GM18909 (cell line): ENCODE measurements at regions not wholly inside any gene's neighbourhood (a gene's known extent, or its start where the extent isn't known, plus 50 kb on each side); places are given as distances from the start of the nearest gene placed in this dataset.

Experiments used
- ATAC-seq: cut with Tn5 transposase; IDR thresholded peaks from one replicate; pipeline ENCODE4 v1.9.1; 2021; ENCODE audit warnings: mild to moderate bottlenecking; ENCODE audit not compliant: unreplicated experiment, poor library complexity

DNA sequence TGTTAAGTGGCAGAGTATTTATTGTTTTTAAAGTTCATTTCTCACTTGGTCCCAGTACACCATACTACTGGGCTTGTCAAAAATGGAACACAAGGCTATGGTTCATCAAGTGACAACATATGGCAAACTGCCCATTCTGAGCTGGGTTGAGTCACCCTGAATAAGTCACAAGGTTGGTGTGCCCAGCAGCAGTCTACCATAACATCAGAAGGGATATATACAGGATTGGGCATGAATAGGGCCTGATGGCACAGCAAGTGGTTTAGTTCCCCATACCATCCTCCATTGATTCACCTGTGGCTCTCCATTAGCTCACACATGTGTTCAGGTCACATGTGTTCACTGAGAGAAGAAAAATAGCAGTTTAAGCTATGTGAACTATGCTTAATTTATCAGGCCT lies 249.8 kb upstream of the PRDM9 start:
- ATAC-seq, result no peak

DNA sequence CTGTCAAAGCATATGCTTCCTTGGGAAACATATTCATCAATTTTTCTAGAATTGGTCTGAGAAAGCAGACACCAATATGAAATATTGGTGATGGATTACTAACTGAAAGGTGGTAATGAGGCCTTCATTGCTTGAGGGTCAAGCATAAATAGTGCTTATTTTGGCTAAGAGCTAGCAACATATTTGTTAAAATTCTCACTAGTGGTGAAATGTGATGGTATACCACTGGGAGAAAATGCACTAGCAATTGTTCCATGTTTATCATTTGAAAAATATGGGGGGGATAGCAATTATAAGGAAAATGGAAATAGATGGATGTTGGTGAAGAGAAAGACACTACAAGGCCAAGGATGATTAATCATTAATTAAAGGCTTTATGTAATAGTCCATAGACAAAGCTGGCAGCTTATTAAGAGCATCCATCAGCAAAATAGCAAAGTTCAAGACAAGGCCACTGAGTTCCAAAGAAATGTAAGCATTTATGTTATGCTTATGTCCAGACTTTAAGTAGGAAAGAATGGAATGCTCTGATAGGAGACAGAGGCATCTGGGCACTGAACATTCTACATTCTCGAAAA lies 253.7 kb upstream of the PRDM9 start:
- ATAC-seq, result no peak

DNA sequence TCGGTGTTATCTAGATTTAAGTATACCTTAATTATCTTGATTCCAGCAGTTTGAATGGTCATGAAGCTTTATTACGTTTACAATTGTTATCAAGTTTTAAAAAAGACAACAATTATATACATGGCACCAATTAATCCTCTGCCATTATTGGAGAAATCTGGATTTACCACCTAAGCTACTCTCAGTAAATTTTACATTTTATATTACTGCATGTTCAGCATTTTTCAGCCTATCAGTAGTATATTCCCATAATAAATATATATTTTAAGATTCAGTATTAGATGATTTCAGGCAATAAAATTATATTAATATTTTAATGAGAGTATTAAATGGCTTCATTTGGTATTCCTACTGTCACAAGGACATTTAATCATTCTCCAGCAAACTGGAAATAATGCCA lies 264.5 kb upstream of the PRDM9 start:
- ATAC-seq, result no peak

DNA sequence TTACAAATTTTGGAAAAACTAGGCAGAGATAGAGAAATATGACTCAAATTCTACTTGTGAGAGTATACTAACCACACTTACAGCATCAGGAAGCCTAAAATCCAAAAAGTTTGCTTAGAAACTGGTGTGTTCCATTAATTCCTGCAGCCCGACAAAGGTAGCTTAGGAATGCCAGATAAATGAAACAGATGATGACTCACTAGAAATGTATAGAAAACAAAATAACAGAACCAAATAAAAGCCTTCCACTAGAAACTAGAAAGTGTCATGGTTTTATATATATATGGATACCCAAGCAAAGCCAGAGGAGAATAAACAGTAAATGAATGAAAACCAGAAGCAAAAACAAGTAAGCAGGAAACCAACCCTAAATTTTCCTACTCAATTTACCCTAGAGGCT lies 272.2 kb upstream of the PRDM9 start:
- ATAC-seq, result no peak

DNA sequence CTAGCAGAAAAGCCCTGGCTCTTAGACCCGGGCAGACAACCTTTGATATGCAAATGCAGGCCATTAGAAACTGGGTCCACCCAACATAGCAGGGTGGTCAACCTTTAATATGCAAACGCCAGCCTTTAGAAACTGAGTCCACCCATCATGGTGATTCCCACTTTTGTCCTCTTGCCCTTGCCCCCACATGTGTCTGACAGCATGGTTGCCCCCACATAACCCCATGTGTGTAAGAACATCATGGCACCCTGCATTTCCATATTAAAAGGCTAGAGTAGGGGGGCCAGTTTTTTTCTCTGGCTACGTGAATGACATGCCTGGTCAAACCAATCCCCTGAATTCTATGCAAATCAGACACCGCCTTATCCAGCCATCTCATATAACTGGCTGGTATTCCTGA lies 273.2 kb upstream of the PRDM9 start:
- no peak for ATAC-seq

DNA sequence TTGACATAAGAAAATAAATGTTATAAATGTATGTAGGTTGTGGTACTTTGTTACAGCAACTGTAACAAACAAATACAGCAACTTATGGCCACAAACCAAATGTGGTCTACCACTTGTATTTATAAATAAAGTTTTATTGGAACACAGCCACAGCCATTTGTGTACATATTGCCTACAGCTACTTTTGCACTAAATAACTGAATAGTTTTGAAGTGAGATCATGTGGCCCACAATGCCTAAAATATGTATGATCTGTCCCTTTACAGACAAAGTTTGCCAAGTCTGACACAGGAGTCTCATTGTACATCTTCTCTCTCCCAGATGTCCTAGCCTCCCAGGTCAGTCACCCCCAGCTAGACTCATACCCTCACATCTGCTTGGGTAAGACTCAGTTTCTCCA lies 283.6 kb upstream of the PRDM9 start:
- no peak for ATAC-seq

DNA sequence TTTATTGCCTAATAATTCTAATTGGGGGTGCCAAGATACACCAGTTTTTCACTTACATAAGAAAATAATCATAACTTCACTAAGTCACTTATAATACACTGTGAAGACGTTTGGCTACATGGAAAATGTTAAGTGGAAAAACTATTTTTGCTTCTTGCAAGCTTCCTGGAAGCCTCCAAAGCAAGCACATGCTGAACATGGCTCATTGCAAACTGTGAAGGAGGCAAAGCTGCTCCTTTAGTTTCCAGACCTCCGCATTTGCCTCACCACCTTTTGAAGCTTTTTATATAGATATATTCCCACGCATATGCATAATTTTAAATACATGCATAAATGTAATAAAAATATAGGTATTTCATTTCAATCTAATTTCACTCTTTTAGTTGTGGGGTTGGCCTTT lies 285.6 kb upstream of the PRDM9 start:
- ATAC-seq, result no peak

DNA sequence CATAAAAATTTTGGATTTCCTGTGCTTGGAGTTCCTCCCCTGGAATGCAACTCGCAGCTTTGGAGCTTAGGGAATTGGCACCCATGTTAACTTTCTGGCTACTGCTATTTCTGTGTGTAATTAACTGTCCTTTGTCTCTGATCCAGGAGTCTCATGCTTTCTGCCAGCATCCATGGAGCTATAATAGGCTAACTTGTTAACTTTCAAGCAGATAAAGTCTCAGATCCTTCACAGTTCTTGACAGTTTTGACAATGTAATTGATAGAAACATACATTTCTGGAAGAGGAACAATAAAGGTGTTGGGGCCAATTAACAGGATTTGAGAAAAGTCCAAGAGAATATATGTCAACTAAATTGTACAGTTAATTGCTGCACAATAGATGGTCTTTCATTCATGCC lies 290.2 kb upstream of the PRDM9 start:
- ATAC-seq, result no peak

DNA sequence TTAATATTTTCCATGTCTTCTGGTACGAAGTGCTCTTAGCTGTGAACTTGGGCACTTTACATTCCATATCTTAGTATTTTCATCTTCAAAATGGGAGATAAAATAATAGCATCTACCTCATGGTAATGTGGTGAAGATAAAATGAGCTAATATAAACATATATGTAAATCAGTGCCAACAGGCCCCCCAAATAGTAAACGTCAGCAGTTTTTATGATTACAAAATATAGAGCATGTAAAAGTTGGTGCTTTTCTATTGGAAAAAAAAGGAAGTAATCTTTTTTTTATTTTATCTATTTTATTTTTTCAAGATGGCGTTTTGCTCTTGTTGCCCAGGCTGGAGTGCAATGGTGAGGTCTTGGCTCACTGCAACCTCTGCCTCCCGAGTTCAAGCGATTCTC lies 291.1 kb upstream of the PRDM9 start:
- ATAC-seq, result no peak

DNA sequence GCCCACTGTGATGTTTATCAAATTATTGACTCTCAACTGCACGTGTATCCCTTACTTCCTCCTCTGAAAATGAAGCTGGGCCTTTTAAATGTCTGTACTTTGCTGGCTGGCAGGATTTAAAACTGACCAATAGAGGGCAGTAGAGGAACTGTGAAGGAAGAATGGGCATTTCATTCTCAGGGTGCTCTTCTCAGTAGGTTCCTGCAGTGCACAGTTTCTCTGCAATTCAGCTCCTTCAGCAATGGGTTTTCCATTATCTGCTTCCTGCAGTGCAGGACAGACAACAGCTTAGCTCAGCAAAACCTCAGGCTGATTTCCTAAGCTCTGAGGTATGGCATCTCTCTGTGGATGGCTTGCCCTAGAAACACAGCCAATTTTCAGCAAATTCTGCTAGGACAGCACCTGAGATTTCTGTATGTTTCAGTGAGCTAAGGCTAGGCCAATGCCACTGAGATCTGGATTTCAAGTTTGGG lies 298.4 kb upstream of the PRDM9 start:
- ATAC-seq, result peak; percentile 68

DNA sequence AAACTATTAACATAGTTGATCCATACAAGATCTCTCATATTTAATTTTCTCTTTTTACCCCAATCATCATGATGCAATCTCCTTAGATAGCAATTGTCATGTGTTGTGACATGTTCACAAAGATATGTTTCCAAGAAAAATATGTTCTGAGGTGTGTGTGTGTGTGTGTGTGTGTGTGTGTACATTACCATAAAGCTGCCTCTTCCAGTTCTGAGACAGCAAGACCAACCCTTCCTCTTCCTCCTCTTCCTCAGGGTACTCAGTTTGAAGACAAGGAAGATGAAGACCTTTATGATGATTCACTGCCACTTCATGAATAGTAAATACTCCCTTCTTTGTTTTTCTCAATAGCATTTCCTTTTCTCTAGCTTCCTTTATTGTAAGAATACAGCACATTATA lies 303.3 kb upstream of the PRDM9 start:
- no peak for ATAC-seq

DNA sequence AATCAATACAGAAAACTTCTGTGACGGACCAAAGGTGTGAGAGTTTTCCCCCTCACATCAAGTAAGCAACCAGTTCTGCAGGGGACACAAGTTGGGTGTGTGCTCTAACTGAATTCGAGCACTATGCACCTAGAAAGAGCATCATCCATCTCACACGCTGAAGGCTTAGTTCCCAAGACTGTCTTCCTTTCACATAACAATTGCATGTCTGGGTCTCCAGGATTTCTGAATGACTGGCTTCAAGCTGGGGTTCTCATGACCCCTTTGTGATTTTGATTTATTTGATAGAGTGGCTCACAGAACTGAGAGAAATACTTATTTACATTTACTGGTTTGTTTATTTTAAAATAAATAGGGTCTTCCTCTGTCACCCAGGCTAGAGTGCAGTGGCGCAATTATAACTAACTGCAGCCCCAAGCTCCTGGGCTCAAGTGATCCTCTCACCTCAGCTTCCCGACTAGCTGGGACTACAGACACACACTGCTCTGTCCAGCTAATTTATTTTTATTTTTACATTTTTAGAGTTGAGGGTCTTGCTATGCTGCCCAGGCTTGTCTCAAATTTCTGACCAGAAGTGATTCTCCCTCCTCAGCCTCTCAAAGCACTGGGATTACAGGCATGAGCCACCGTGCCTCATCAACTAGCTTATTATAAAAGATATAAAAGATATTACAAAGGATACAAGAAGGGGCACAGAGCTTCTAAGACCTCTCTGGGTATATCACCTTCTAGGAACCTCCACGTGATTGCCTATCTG lies 316.7 kb upstream of the CDH12 start:
- ATAC-seq, result no peak

DNA sequence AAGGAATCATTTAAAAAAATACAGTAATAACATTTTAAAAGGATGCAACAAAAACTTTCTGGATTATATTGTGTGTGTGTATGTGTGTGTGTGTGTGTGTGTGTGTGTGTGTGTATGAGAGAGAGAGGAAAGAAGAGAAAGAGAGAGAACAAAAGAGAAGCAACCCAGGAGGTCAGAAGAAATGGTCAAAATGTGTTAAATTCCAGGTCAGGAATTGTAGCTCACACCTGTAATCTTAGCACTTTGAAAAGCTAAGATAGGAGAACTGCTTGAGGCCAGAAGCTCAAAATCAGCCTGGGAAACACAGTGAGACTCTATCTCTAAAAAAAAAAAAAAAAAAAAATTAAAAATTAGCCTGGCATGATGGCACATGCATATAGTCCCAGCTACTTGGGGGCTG lies 311.8 kb upstream of the CDH12 start:
- ATAC-seq, result no peak

DNA sequence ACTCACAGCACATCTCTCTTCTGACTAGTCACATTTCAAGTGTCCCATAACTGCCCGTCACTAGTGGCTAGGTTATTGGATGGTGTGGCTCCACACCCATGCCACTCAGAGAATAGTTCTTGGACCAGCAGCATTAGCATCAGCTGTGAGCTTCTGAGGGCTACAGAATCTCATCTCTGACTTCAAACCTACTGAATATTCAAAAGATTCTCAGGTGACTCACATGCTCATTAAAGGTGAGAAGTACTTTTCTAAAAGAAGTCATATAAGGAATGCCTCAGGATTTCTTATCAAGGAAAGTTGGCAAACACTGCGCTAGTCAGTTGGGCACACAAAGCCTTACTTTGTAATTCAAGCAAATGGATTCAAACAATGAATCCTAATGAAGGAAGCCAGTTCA lies 305.0 kb upstream of the CDH12 start:
- no peak for ATAC-seq

DNA sequence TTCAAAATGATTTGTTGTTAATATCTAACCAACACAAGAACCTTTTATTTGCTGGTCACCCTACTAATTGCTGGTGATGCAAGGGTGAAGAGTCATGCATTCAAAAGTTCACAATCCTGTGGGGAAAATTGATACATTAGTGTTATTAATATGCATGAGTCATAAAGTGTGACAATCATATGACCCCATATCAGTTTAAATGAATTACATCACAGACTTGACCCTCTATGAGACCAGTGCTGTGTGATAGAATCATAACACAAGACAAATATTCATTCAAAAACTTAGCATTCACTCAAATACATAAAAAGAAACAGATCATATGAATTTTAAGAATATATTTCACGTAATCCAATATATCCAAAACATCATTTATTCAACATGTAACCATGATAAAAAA lies 304.6 kb upstream of the CDH12 start:
- no peak for ATAC-seq

DNA sequence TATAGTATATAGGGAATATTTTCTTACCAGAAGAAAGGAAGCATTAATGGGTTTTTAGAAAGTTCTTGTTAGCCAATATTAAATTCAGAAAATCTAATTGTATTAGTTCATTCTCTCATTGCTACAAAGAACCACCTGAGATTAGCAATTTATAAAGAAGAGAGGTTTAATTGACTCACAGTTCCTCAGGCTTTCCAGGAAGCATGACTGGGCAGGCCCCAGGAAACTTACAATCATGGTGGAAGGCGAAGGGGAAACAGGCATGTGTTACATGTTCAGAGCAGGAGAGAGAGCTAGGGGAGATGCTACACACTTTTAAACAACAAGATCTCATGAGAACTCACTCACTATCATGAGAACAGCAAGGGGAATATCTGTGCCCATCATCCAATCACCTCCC lies 304.0 kb upstream of the CDH12 start:
- no peak for ATAC-seq

DNA sequence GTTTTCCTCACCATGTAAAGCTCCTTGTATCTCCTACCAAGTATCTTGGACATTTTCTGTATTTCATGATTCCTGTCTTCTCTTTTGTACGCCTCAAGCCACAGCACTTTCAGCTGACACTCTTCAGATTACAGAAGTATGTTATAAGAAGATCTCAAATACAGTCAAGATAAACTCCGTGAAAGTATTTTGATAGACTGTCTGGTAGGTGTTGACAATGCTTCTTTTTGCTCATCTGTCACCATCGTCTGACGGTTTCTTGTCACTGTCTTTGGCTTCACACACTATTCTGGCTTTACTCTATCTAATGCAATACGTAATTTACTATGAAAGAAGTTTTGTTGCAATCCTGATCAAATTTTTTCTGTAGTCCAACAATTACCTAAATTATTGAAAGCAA lies 294.5 kb upstream of the CDH12 start:
- no peak for ATAC-seq

DNA sequence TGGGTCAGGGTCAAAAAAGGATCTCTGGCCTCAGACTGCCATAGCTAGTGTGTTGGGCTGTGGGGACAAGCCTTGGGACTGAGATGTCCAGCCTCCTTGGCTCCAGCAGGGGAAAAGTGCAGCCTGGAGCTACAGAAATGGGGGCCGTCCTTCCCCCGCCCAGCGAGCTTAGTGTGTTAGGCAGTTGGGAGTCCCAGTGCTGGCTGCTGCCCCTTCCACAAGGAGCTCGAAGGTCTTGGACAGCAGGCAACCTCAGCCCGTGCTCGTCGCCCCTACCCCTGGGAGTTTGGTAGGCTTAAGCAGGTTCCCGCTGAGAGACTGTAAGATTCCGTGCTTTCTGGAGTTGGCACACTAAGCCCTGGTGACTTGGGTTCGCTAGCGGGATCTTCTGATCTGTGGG lies 293.0 kb upstream of the CDH12 start:
- ATAC-seq, result no peak

DNA sequence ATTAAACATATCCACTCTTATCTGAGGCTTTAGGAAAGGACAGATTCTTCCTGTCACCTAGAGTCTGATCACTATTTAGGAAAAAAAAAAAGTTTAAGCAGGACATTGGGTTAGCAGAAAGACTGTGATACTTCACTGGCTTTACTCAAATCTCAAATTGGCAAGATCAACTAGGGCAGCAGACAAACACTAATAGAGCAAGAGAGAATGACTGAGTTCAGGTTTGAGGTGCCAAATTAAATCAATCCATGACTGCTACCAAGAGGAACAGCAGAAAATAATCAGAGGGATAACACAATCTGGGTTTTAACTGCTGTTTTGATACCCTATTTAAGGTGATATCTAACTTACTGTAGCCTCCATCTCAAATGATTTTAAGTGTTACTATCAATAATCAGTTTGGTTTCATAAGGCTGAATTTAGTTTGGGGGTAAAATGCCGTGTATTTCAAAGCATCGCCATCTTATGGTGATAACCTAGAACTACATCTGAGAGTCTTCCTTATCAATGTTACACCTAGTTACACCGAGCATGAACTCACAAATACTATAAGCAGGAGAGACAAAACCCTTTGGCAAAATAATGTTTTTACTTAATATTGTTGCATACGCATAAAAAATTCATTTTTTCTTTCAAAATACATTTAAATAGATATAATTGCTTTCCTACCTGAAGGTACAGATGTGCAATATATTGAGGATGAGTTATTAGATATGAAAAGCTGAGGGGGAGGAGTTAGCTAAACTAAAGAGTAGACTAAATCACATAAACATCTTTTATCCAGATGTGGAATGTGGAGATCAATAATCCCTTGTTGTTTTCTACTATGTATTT lies 286.4 kb upstream of the CDH12 start:
- ATAC-seq, result no peak

DNA sequence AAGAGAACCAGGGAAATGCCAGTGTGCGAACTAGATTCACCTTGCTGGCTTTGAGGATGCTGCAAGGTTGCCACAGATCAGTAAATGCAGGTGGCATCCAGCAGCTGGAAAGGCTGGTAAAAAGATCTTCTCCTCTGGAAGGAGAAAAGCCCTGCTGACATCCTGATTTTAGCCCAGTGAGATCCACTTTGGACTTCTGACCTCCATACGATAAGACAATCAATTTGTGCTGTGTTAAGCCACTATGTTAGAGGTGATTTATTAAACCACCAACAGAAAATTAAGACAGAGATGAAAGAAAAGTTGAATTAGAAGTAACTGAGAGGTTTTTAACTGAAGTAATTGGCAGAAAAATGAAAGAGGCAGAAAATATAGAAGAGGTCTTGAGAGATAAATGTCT lies 283.8 kb upstream of the CDH12 start:
- ATAC-seq, result no peak

DNA sequence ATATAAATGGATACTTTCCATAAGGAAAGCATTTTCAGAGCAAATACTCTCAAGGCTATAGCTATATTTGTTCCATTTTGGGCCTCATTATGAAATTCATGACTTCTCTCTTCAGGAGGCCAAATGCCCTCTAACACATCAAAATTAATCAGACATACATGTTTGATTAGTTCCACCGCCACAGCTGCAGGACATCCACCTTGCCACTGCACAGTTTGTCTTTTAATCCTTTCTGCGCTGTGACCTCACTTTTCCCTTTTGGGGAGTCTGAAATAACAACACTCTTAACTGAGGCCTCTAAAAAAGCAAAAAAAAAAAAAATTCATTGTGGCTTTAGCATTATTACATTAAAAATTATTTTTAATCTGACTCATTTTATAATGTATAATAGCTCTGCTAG lies 279.1 kb upstream of the CDH12 start:
- ATAC-seq, result no peak
